ENCODE measurements at regions not wholly inside any gene's neighbourhood (a gene's known extent, or its start where the extent isn't known, plus 50 kb on each side); places are given as distances from the start of the nearest gene placed in this dataset.

- Histone ChIP-seq H3K4me2 (ENCODE audit: insufficient read depth, insufficient read length, low read length) (no peak overlapping the region), H3K79me1 (ENCODE audit: insufficient read depth, low read depth, low read length, poor library complexity, severe bottlenecking) (no peaks in the 10 kb centered on the region), H2AK5ac (ENCODE audit: insufficient read length, low read length) (no peak overlapping the region), H3K4me1 (ENCODE audit: insufficient read depth, low read length) (no peaks in the 10 kb centered on the region), H3K23me2 (ENCODE audit: insufficient read length, low read depth, low read length, poor library complexity, severe bottlenecking) (no peaks in the 10 kb centered on the region), H3K18ac (ENCODE audit: insufficient read length, low read depth, low read length) (no peak overlapping the region), H3K4ac (ENCODE audit: low read depth, low read length) (no peak overlapping the region), H4K5ac (ENCODE audit: insufficient read length, low read depth, low read length) (no peak overlapping the region), H3K14ac (ENCODE audit: insufficient read depth, low read length) (no peak overlapping the region), H3K56ac (ENCODE audit: insufficient read length, low read depth, low read length) (no peak overlapping the region), H2BK12ac (ENCODE audit: insufficient read length, low read depth, low read length) (no peak overlapping the region), H3K9me3 (ENCODE audit: control insufficient read depth, low read depth, low read length) (no peaks in the 10 kb centered on the region), H2BK15ac (ENCODE audit: low read depth, low read length) (no peak overlapping the region), H2BK20ac (ENCODE audit: low read depth, low read length, poor library complexity, severe bottlenecking) (no peak overlapping the region), H2BK5ac (ENCODE audit: insufficient read length, low read length) (no peak overlapping the region), H4K91ac (ENCODE audit: insufficient read length, low read depth, low read length) (no peak overlapping the region), H3K27me3 (ENCODE audit: insufficient read depth, low read length) (no peaks in the 10 kb centered on the region), H3K23ac (ENCODE audit: insufficient read length, low read depth, low read length) (no peak overlapping the region), H2AFZ (ENCODE audit: low read length) (no peak overlapping the region), H3K27ac (ENCODE audit: insufficient read length, low read depth, low read length) (no peak overlapping the region), H3K79me2 (ENCODE audit: insufficient read depth, low read length) (no peaks in the 10 kb centered on the region), H3K9ac (ENCODE audit: extremely low read depth, insufficient read length, low read length) (no peak overlapping the region), H2BK120ac (ENCODE audit: low read depth, low read length, poor library complexity, severe bottlenecking) (no peak overlapping the region), H4K8ac (replicated peaks; ENCODE audit: insufficient read length, low read depth, low read length) (no peak overlapping the region), H4K20me1 (ENCODE audit: control insufficient read depth, insufficient read depth, insufficient read length) (no peaks in the 10 kb centered on the region), H3T11ph (ENCODE audit: low read length) (no peak overlapping the region)
- Mint-ChIP-seq H3K4me3 (no peak overlapping the region), H3K27ac (peak overlapping the region in 1 of 3 experiments; percentile 56; a peak in 1 of 7 replicates), H3K36me3 (ENCODE audit: insufficient read depth in 1 of 3, low read depth in 3 of 3) (no peaks in the 10 kb centered on the region), H3K9me3 (no peaks in the 10 kb centered on the region; a peak in 1 of 5 replicates), H3K27me3 (ENCODE audit: low read depth) (no peaks in the 10 kb centered on the region), H3K4me1 (no peaks in the 10 kb centered on the region)
- no peak for TF ChIP-seq CTCF (conservative IDR thresholded peaks at IDR 0.05)
- no peak for DNase-seq
- no CpG with 5 or more reads among the region's 5 CpGs for WGBS (ENCODE audit: extremely low coverage, insufficient read length, low lambda C conversion rate)
Observed at GRCh38 chr7:10483671-10484070, 490.0 kb upstream of the PHF14 start.

All from H9 (cell line).